Tibial artery (tissue), 4 donors: ENCODE measurements at regions not wholly inside any gene's neighbourhood (a gene's known extent, or its start where the extent isn't known, plus 50 kb on each side); places are given as distances from the start of the nearest gene placed in this dataset.

ENCODE experiments used
- DNase-seq, 2 donors: peaks; one replicate each; pipeline ENCODE4 v3.0.0-alpha.2; 2019
- H3K27ac ChIP-seq, 2 donors: fragments of 200-600 bp; sonication (generic) in 1 of 2; 1 replicate in 1 of 2; 2 replicates in 1 of 2; pipeline ENCODE4 v1.5.1; 2018 to 2019; ENCODE audit warnings: mild to moderate bottlenecking in 1 of 2
- H3K27me3 ChIP-seq, 2 donors: fragments of 200-600 bp; sonication (generic) in 1 of 2; one replicate each; pipeline versions ENCODE4 v1.5.1 to v1.6.0; 2016 to 2019
- H3K36me3 ChIP-seq, 3 donors: fragments of 200-600 bp; sonication (generic) in 2 of 3; one replicate each; pipeline ENCODE4 v1.5.1; 2016 to 2019; ENCODE audit warnings: mild to moderate bottlenecking in 2 of 3
- H3K4me1 ChIP-seq, 4 donors: fragments of 200-600 bp; sonication (generic) in 2 of 4; 1 replicate in 3 of 4; 2 replicates in 1 of 4; pipeline ENCODE4 v1.5.1; 2016 to 2019
- H3K4me3 ChIP-seq, 2 donors: fragments of 200-600 bp; sonication (generic) in 1 of 2; 1 replicate in 1 of 2; 2 replicates in 1 of 2; pipeline ENCODE4 v1.5.1; 2018 to 2019; ENCODE audit warnings: mild to moderate bottlenecking in 2 of 2
- H3K9me3 ChIP-seq, 3 donors: fragments of 200-600 bp; sonication (generic) in 1 of 3; one replicate each; pipeline ENCODE4 v1.5.1; 2016 to 2019
- CTCF ChIP-seq, 2 experiments: fragments of 200-600 bp in 1 of 2; fragments of 450-650 bp in 1 of 2; IDR thresholded peaks; one replicate each; pipeline ENCODE4 v1.5.1; 2017 to 2019; ENCODE audit warnings: antibody characterized with exemption in 2 of 2, mild to moderate bottlenecking in 1 of 2, moderate library complexity in 1 of 2
- intact Hi-C: fragments of 100-400 bp; cut with DNase I; formaldehyde crosslinking; loops from one replicate; pipeline ENCODE4 v1.15.0; 2023; ENCODE audit warnings: low total_unique reads

GRCh38 chr2:221197225-221197856 lies 374.8 kb downstream of the EPHA4 start:
- no peak overlapping the region for H3K4me3 ChIP-seq
- intact Hi-C loops: no loop called here
- no peaks in the 10 kb centered on the region for H3K4me1 ChIP-seq
- no peaks in the 10 kb centered on the region for H3K36me3 ChIP-seq
- no peak for TF ChIP-seq CTCF (IDR thresholded peaks at IDR 0.05)
- no peaks in the 10 kb centered on the region for H3K9me3 ChIP-seq
- H3K27me3 ChIP-seq: no peaks in the 10 kb centered on the region
- no peak for DNase-seq
- H3K27ac ChIP-seq: no peak overlapping the region

DNA sequence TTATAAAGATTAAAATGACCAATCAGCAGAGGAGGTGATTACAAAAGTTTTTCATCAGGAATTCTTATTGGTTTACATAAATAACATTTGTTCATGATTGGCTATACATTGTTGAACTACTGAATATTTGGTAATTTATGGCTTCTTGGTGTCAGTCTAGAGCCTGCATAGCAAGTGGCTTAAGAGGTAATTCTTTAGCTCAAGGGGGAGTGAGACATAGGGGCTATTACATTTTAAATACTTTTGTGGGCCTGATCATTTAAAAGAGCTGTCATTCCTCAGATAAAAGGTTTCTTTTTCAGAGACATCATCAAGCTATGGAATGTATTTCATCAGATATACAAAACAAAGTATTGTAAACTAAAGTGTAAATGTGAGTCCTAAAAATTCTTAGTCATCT lies 373.8 kb downstream of the EPHA4 start:
- H3K4me1 ChIP-seq: no peaks in the 10 kb centered on the region
- no peaks in the 10 kb centered on the region for H3K27me3 ChIP-seq
- H3K27ac ChIP-seq: no peak overlapping the region
- no peak for TF ChIP-seq CTCF (IDR thresholded peaks at IDR 0.05)
- H3K9me3 ChIP-seq: no peaks in the 10 kb centered on the region
- intact Hi-C loops: no loop called here
- DNase-seq: no peak
- H3K36me3 ChIP-seq: no peaks in the 10 kb centered on the region
- no peak overlapping the region for H3K4me3 ChIP-seq

DNA sequence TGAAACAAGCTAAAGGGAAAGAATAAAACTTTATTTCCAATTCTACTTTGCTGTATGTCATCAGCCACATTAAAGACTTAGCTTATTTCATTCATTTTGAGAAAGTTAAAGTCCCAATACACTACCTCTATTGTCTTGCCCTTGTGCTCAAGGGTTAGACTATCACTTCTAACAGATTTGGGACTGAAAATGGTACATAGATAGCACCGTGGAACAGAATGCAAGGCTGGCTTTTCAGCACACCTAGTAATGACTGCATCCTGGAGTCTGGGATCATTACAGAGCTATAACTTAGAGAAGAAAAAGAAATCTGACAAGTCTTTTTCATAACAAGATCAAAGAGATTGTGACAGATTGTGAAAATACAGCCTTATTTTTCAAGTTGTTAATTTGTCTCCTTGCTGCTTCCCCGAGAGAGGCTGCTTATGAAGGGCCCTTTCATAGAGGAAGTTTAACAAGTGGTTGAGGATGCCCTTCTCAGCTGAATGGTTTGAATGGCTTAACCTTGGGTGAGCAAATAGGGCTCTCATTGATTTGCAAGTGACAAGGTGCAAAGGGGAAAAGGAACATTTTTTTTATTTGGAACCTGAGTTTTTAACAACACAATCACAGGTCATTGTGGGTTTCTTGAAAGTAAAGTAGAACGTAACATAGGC lies 371.8 kb downstream of the EPHA4 start:
- Histone ChIP-seq H3K27me3 (no peaks in the 10 kb centered on the region), H3K36me3 (no peaks in the 10 kb centered on the region), H3K27ac (no peak overlapping the region), H3K4me1 (no peaks in the 10 kb centered on the region), H3K4me3 (no peak overlapping the region), H3K9me3 (no peaks in the 10 kb centered on the region)
- no peak for DNase-seq
- no peak for TF ChIP-seq CTCF (IDR thresholded peaks at IDR 0.05)
- intact Hi-C loops: no loop called here

DNA sequence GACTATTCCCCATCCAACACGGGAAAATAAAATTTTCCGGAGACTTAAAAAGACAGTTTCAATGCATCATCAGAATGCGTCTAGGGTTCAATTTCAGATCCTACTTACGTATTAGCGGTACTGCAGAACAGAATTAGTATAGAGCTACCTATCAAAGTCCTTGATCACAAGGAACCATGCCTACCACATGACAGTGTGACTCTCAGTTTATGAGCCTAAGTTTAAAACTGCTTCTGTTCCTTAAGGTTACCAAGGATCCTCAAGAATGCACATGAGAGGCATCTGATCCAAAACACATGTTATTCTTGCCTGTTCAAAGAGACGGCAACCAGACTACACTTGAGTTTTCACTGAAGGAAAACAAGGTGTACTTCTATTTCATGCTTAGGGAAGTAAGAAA lies 369.7 kb downstream of the EPHA4 start:
- intact Hi-C loops: no loop called here
- H3K4me1 ChIP-seq: no peaks in the 10 kb centered on the region
- H3K9me3 ChIP-seq: no peaks in the 10 kb centered on the region
- TF ChIP-seq CTCF (IDR thresholded peaks at IDR 0.05): no peak
- no peak overlapping the region for H3K4me3 ChIP-seq
- H3K36me3 ChIP-seq: no peaks in the 10 kb centered on the region
- no peaks in the 10 kb centered on the region for H3K27me3 ChIP-seq
- no peak overlapping the region for H3K27ac ChIP-seq
- DNase-seq: no peak

GRCh38 chr2:221203125-221203524 lies 369.0 kb downstream of the EPHA4 start:
- Histone ChIP-seq H3K4me1 (no peaks in the 10 kb centered on the region), H3K27ac (no peak overlapping the region), H3K27me3 (no peaks in the 10 kb centered on the region), H3K9me3 (no peaks in the 10 kb centered on the region), H3K4me3 (no peak overlapping the region), H3K36me3 (no peaks in the 10 kb centered on the region)
- TF ChIP-seq CTCF (IDR thresholded peaks at IDR 0.05): no peak
- DNase-seq: no peak
- intact Hi-C loops: no loop called here
